ENCODE measurements at regions not wholly inside any gene's neighbourhood (a gene's known extent, or its start where the extent isn't known, plus 50 kb on each side); places are given as distances from the start of the nearest gene placed in this dataset.

DNA sequence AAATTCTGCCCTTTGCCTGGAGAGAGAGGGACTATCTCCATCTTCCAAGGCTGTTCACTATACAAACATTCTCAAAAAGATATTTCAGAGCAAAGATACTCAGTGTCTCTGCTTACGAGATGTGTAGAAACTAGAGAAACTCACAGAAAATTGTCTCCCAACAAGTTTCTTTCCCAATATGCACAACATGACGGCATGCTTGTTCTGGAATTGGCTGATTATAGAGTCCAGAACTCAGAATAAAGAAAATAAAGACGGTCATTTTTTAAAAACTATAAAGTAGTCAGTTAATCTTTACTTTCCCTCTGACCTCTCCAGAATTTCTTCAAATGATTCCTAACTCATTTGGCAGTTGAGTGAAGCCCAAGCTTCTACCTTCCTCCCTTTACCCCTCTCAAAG is 285.5 kb upstream of the KLF3 start:
- Histone ChIP-seq H2AK5ac (ENCODE audit: low read length) (no peak overlapping the region), H4K8ac (ENCODE audit: low read depth, low read length) (no peak overlapping the region), H4K12ac (ENCODE audit: low read depth, low read length) (no peak overlapping the region), H3K9me3 (ENCODE audit: insufficient read depth, low read depth, low read length) (no peaks in the 10 kb centered on the region), H3K4me3 (ENCODE audit: low read depth, low read length) (no peak overlapping the region), H3K23ac (ENCODE audit: low read length) (no peak overlapping the region), H3K18ac (ENCODE audit: low read length) (no peak overlapping the region), H3K27ac (ENCODE audit: low read depth, low read length) (no peak overlapping the region), H3K4me1 (ENCODE audit: control insufficient read depth in 1 of 2, insufficient read depth in 2 of 2, low read length in 2 of 2) (no peaks in the 10 kb centered on the region), H3K4me2 (ENCODE audit: low read length) (no peak overlapping the region), H2BK120ac (ENCODE audit: insufficient read depth, low read length, poor library complexity) (no peak overlapping the region), H3K36me3 (ENCODE audit: control insufficient read depth in 1 of 2, insufficient read depth in 2 of 2, low read length in 2 of 2) (no peaks in the 10 kb centered on the region), H3K79me1 (ENCODE audit: low read length) (no peaks in the 10 kb centered on the region), H3K4ac (ENCODE audit: low read depth, low read length) (no peak overlapping the region), H3K14ac (ENCODE audit: low read length) (no peak overlapping the region), H2AFZ (ENCODE audit: insufficient read depth, low read length, poor library complexity) (no peak overlapping the region), H2BK12ac (ENCODE audit: low read length) (no peak overlapping the region), H3K9ac (ENCODE audit: low read length) (no peak overlapping the region), H3K79me2 (ENCODE audit: control insufficient read depth, insufficient read depth, low read length, poor library complexity) (no peaks in the 10 kb centered on the region), H4K91ac (ENCODE audit: low read depth, low read length) (no peak overlapping the region), H3K27me3 (ENCODE audit: insufficient read depth, low read length) (no peaks in the 10 kb centered on the region), H2BK5ac (ENCODE audit: low read depth, low read length, poor library complexity) (no peak overlapping the region)
- no CpG with 5 or more reads among the region's 3 CpGs for WGBS (ENCODE audit: extremely low coverage, insufficient coverage, insufficient read length)
- no peak for DNase-seq

DNA sequence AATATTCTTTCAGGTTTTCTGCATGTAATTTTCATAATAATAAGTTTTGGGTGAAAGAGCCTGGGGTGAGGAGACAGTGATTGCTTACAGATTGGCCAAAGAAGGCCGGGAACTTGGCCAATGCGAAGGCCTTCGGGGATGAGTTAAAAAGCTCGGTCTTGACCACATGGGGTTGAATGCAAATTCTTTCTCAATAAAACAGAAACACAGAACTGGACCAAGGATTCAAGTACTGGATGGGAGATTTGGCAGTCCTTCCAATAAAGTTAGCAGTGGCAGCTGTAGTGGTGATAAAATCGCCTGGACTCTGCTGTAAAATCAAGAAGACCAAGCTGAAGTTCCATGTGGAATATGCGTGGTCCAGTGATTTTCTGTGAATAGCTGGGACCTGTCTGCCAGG is 282.2 kb upstream of the KLF3 start:
- H3K23ac ChIP-seq (ENCODE audit: low read length), result no peak overlapping the region
- no CpG with 5 or more reads among the region's 6 CpGs for WGBS (ENCODE audit: extremely low coverage, insufficient coverage, insufficient read length)
- H3K79me2 ChIP-seq (ENCODE audit: control insufficient read depth, insufficient read depth, low read length, poor library complexity), result no peaks in the 10 kb centered on the region
- no peak overlapping the region for H2BK120ac ChIP-seq (ENCODE audit: insufficient read depth, low read length, poor library complexity)
- H2BK5ac ChIP-seq (ENCODE audit: low read depth, low read length, poor library complexity), result no peak overlapping the region
- H3K14ac ChIP-seq (ENCODE audit: low read length), result no peak overlapping the region
- H3K4me2 ChIP-seq (ENCODE audit: low read length), result no peak overlapping the region
- H3K18ac ChIP-seq (ENCODE audit: low read length), result no peak overlapping the region
- H2AK5ac ChIP-seq (ENCODE audit: low read length), result no peak overlapping the region
- no peaks in the 10 kb centered on the region for H3K36me3 ChIP-seq (ENCODE audit: control insufficient read depth in 1 of 2, insufficient read depth in 2 of 2, low read length in 2 of 2)
- H4K91ac ChIP-seq (ENCODE audit: low read depth, low read length), result no peak overlapping the region
- H3K4ac ChIP-seq (ENCODE audit: low read depth, low read length), result no peak overlapping the region
- H3K4me1 ChIP-seq (ENCODE audit: control insufficient read depth in 1 of 2, insufficient read depth in 2 of 2, low read length in 2 of 2), result no peaks in the 10 kb centered on the region
- no peak overlapping the region for H4K8ac ChIP-seq (ENCODE audit: low read depth, low read length)
- no peak for DNase-seq
- H3K79me1 ChIP-seq (ENCODE audit: low read length), result no peaks in the 10 kb centered on the region
- no peak overlapping the region for H4K12ac ChIP-seq (ENCODE audit: low read depth, low read length)
- H3K9me3 ChIP-seq (ENCODE audit: insufficient read depth, low read depth, low read length), result no peaks in the 10 kb centered on the region
- no peak overlapping the region for H2BK12ac ChIP-seq (ENCODE audit: low read length)
- no peak overlapping the region for H3K4me3 ChIP-seq (ENCODE audit: low read depth, low read length)
- H3K9ac ChIP-seq (ENCODE audit: low read length), result no peak overlapping the region
- H3K27me3 ChIP-seq (ENCODE audit: insufficient read depth, low read length), result no peaks in the 10 kb centered on the region
- H2AFZ ChIP-seq (ENCODE audit: insufficient read depth, low read length, poor library complexity), result no peak overlapping the region
- no peak overlapping the region for H3K27ac ChIP-seq (ENCODE audit: low read depth, low read length)

DNA sequence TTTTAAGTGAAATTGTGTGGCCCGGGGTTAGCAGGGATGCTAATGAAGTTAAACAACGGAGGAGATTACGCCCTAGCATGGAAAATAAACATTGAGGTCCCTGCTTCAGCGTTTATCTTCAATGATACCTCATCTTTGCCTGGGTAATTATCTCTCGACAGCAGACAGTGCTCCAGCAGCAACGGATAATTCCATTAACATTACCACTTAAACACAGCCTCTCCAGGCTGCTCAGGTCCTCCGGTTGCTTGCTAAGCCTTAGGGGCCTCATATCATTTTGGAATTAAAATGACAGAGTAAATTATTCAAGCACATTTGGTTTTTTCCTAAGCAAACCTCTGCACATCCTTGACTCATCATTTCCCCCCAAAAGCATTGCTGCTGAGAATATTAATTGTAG is 281.5 kb upstream of the KLF3 start:
- Histone ChIP-seq H3K4me3 (ENCODE audit: low read depth, low read length) (no peak overlapping the region), H3K9me3 (ENCODE audit: insufficient read depth, low read depth, low read length) (no peaks in the 10 kb centered on the region), H3K79me2 (ENCODE audit: control insufficient read depth, insufficient read depth, low read length, poor library complexity) (no peaks in the 10 kb centered on the region), H3K14ac (ENCODE audit: low read length) (no peak overlapping the region), H3K9ac (ENCODE audit: low read length) (no peak overlapping the region), H2BK120ac (ENCODE audit: insufficient read depth, low read length, poor library complexity) (no peak overlapping the region), H3K27ac (ENCODE audit: low read depth, low read length) (no peak overlapping the region), H3K4ac (ENCODE audit: low read depth, low read length) (no peak overlapping the region), H4K91ac (ENCODE audit: low read depth, low read length) (no peak overlapping the region), H3K27me3 (ENCODE audit: insufficient read depth, low read length) (no peaks in the 10 kb centered on the region), H3K18ac (ENCODE audit: low read length) (no peak overlapping the region), H3K36me3 (ENCODE audit: control insufficient read depth in 1 of 2, insufficient read depth in 2 of 2, low read length in 2 of 2) (no peaks in the 10 kb centered on the region), H4K8ac (ENCODE audit: low read depth, low read length) (no peak overlapping the region), H4K12ac (ENCODE audit: low read depth, low read length) (no peak overlapping the region), H2BK12ac (ENCODE audit: low read length) (no peak overlapping the region), H3K79me1 (ENCODE audit: low read length) (no peaks in the 10 kb centered on the region), H2BK5ac (ENCODE audit: low read depth, low read length, poor library complexity) (no peak overlapping the region), H3K4me1 (ENCODE audit: control insufficient read depth in 1 of 2, insufficient read depth in 2 of 2, low read length in 2 of 2) (no peaks in the 10 kb centered on the region), H3K4me2 (ENCODE audit: low read length) (no peak overlapping the region), H2AFZ (ENCODE audit: insufficient read depth, low read length, poor library complexity) (no peak overlapping the region), H2AK5ac (ENCODE audit: low read length) (no peak overlapping the region), H3K23ac (ENCODE audit: low read length) (no peak overlapping the region)
- no CpG with 5 or more reads among the region's 7 CpGs for WGBS (ENCODE audit: extremely low coverage, insufficient coverage, insufficient read length)
- DNase-seq, result no peak

DNA sequence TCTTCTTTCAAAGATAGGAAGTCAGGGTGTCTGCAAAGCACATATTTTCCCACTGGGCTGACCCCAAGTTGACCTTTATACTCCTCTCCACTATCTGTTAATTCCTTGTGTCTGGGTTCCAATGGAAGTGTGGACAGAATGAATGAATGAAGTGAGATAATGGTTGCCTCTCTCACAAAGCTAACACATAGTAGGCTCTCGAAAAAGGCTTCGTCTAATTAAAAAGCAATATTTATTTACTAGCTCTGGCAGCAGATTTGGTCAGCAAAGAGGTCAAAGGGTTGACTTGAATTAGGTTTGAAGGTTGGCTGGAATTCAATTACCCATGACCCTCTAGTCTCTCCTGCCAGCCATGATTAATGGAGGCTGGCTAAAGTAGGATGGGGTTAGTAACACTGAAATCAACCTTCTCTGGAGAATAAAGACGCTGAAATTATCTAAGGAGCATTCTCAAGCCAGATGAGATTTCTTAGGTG is 280.3 kb upstream of the KLF3 start:
- H4K12ac ChIP-seq (ENCODE audit: low read depth, low read length), result no peak overlapping the region
- no peak for DNase-seq
- no peaks in the 10 kb centered on the region for H3K79me1 ChIP-seq (ENCODE audit: low read length)
- no peak overlapping the region for H3K4me3 ChIP-seq (ENCODE audit: low read depth, low read length)
- H3K4ac ChIP-seq (ENCODE audit: low read depth, low read length), result no peak overlapping the region
- no peak overlapping the region for H3K23ac ChIP-seq (ENCODE audit: low read length)
- no peak overlapping the region for H2BK12ac ChIP-seq (ENCODE audit: low read length)
- H3K9ac ChIP-seq (ENCODE audit: low read length), result no peak overlapping the region
- H2AK5ac ChIP-seq (ENCODE audit: low read length), result no peak overlapping the region
- no peaks in the 10 kb centered on the region for H3K79me2 ChIP-seq (ENCODE audit: control insufficient read depth, insufficient read depth, low read length, poor library complexity)
- H3K27me3 ChIP-seq (ENCODE audit: insufficient read depth, low read length), result no peaks in the 10 kb centered on the region
- H3K18ac ChIP-seq (ENCODE audit: low read length), result no peak overlapping the region
- no peak overlapping the region for H4K8ac ChIP-seq (ENCODE audit: low read depth, low read length)
- H2AFZ ChIP-seq (ENCODE audit: insufficient read depth, low read length, poor library complexity), result no peak overlapping the region
- H2BK5ac ChIP-seq (ENCODE audit: low read depth, low read length, poor library complexity), result no peak overlapping the region
- H2BK120ac ChIP-seq (ENCODE audit: insufficient read depth, low read length, poor library complexity), result no peak overlapping the region
- H3K9me3 ChIP-seq (ENCODE audit: insufficient read depth, low read depth, low read length), result no peaks in the 10 kb centered on the region
- no peaks in the 10 kb centered on the region for H3K36me3 ChIP-seq (ENCODE audit: control insufficient read depth in 1 of 2, insufficient read depth in 2 of 2, low read length in 2 of 2)
- no peaks in the 10 kb centered on the region for H3K4me1 ChIP-seq (ENCODE audit: control insufficient read depth in 1 of 2, insufficient read depth in 2 of 2, low read length in 2 of 2)
- H4K91ac ChIP-seq (ENCODE audit: low read depth, low read length), result no peak overlapping the region
- H3K4me2 ChIP-seq (ENCODE audit: low read length), result no peak overlapping the region
- H3K14ac ChIP-seq (ENCODE audit: low read length), result no peak overlapping the region
- WGBS (ENCODE audit: extremely low coverage, insufficient coverage, insufficient read length), result no CpG with 5 or more reads among the region's 3 CpGs
- H3K27ac ChIP-seq (ENCODE audit: low read depth, low read length), result no peak overlapping the region
